OCI-LY1 (cell line): ENCODE measurements at regions not wholly inside any gene's neighbourhood (a gene's known extent, or its start where the extent isn't known, plus 50 kb on each side); places are given as distances from the start of the nearest gene placed in this dataset.

Experiments
- H2AFZ ChIP-seq: fragments of 200-600 bp; sonication (generic), shearing (Covaris generic); 2 replicates; pipeline ENCODE4 v1.6.0; 2014; ENCODE audit warnings: antibody characterized with exemption, mild to moderate bottlenecking, low read length
- H3F3A ChIP-seq: fragments of 200-600 bp; sonication (generic), shearing (Covaris generic); 2 replicates; pipeline ENCODE4 v1.6.0; 2014; ENCODE audit warnings: mild to moderate bottlenecking, antibody characterized with exemption, low read length, moderate library complexity; ENCODE audit not compliant: insufficient read depth
- H3K27ac ChIP-seq: fragments of 200-600 bp; sonication (generic); 2 replicates; pipeline ENCODE4 v1.5.1; 2014; ENCODE audit warnings: low read length, mixed run types, mild to moderate bottlenecking, low read depth; ENCODE audit not compliant: poor library complexity, severe bottlenecking
- H3K27me3 ChIP-seq: fragments of 200-600 bp; sonication (generic); 2 replicates; pipeline ENCODE4 v1.6.0; 2014; ENCODE audit warnings: antibody characterized with exemption, mild to moderate bottlenecking, low read length, moderate library complexity; ENCODE audit not compliant: insufficient read depth
- H3K36me3 ChIP-seq: fragments of 200-600 bp; sonication (generic); 2 replicates; pipeline ENCODE4 v1.6.1; 2014; ENCODE audit warnings: mild to moderate bottlenecking, antibody characterized with exemption, low read length, moderate library complexity, mixed read lengths; ENCODE audit not compliant: insufficient read depth
- H3K4me1 ChIP-seq: fragments of 200-600 bp; sonication (generic); 2 replicates; pipeline ENCODE4 v1.5.1; 2014; ENCODE audit warnings: mild to moderate bottlenecking, low read length, moderate library complexity; ENCODE audit not compliant: insufficient read depth, severe bottlenecking
- H3K4me2 ChIP-seq: fragments of 200-600 bp; sonication (generic), shearing (Covaris generic); 2 replicates; pipeline ENCODE4 v1.6.1; 2014; ENCODE audit warnings: low read length
- H3K4me3 ChIP-seq: fragments of 200-600 bp; sonication (generic); 2 replicates; pipeline ENCODE4 v1.5.1; 2014; ENCODE audit warnings: low read length, low read depth, mild to moderate bottlenecking, mixed read lengths; ENCODE audit not compliant: poor library complexity, severe bottlenecking
- H3K79me2 ChIP-seq: fragments of 200-600 bp; shearing (Covaris generic); 2 replicates; pipeline ENCODE4 v1.6.1; 2016; ENCODE audit warnings: mixed run types, low read length, mixed read lengths; ENCODE audit not compliant: insufficient read depth
- H3K9ac ChIP-seq: fragments of 200-600 bp; sonication (generic), shearing (Covaris generic); 2 replicates; pipeline ENCODE4 v1.6.1; 2014; ENCODE audit warnings: mild to moderate bottlenecking, low read length, mixed read lengths
- H3K9me2 ChIP-seq: fragments of 200-600 bp; sonication (generic), shearing (Covaris generic); 2 replicates; pipeline ENCODE4 v1.6.1; 2014; ENCODE audit warnings: low read depth, mild to moderate bottlenecking, low read length, mixed read lengths
- H3K9me3 ChIP-seq: fragments of 200-600 bp; shearing (Covaris generic); 2 replicates; pipeline ENCODE4 v1.6.1; 2014; ENCODE audit warnings: low read length, mixed read lengths
- H4K20me1 ChIP-seq: fragments of 200-600 bp; sonication (generic), shearing (Covaris generic); 2 replicates; pipeline ENCODE4 v1.6.0; 2016; ENCODE audit warnings: mild to moderate bottlenecking, low read length; ENCODE audit not compliant: insufficient read depth
- EZH2 ChIP-seq: fragments of 200-600 bp; sonication (generic), shearing (Covaris generic); IDR thresholded peaks from 2 replicates; pipeline ENCODE4 v1.8.0; 2017; ENCODE audit warnings: borderline replicate concordance, mixed run types, mild to moderate bottlenecking, antibody characterized with exemption, low read length, moderate library complexity, mixed read lengths
- TF ChIP-seq, protein P1 (sequence below): fragments of 200-600 bp; sonication (generic), shearing (Covaris generic); IDR thresholded peaks from 2 replicates; pipeline ENCODE4 v1.5.1; 2017; ENCODE audit warnings: mild to moderate bottlenecking, antibody characterized with exemption, low read length, moderate library complexity, mixed read lengths

DNA sequence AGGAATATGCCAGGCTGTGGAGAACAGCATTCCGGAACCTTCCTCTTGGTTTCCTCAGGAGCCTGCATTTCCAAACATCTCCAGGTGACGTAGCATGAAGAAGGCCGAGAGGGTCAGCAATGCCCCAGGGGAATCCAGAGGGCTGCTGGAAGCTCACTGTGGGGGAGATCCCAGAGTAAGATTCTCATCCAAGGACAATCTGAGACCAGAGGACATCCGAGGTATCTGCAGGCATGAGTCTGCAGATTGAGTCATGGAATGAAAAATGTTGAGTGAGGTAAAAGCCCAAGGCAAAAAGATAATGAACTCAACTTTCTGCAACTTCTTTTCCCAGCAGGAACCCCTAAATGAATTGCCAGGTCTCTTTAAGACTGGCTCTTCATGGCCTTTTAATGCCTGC is 73.5 kb downstream of the KIF4B start:
- no peak overlapping the region for H3K9ac ChIP-seq
- no peak overlapping the region for H3K4me2 ChIP-seq
- no peaks in the 10 kb centered on the region for H3K27me3 ChIP-seq
- H3K4me1 ChIP-seq, result no peaks in the 10 kb centered on the region
- no peak overlapping the region for H2AFZ ChIP-seq
- no peak overlapping the region for H3K27ac ChIP-seq
- no peaks in the 10 kb centered on the region for H3K79me2 ChIP-seq
- H3K9me3 ChIP-seq, result no peaks in the 10 kb centered on the region
- TF ChIP-seq, protein P1, sequence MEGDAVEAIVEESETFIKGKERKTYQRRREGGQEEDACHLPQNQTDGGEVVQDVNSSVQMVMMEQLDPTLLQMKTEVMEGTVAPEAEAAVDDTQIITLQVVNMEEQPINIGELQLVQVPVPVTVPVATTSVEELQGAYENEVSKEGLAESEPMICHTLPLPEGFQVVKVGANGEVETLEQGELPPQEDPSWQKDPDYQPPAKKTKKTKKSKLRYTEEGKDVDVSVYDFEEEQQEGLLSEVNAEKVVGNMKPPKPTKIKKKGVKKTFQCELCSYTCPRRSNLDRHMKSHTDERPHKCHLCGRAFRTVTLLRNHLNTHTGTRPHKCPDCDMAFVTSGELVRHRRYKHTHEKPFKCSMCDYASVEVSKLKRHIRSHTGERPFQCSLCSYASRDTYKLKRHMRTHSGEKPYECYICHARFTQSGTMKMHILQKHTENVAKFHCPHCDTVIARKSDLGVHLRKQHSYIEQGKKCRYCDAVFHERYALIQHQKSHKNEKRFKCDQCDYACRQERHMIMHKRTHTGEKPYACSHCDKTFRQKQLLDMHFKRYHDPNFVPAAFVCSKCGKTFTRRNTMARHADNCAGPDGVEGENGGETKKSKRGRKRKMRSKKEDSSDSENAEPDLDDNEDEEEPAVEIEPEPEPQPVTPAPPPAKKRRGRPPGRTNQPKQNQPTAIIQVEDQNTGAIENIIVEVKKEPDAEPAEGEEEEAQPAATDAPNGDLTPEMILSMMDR, result no peak
- no peak for TF ChIP-seq EZH2
- no peaks in the 10 kb centered on the region for H3K9me2 ChIP-seq
- H4K20me1 ChIP-seq, result no peaks in the 10 kb centered on the region
- no peaks in the 10 kb centered on the region for H3K36me3 ChIP-seq
- no peaks in the 10 kb centered on the region for H3F3A ChIP-seq
- H3K4me3 ChIP-seq, result no peak overlapping the region

DNA sequence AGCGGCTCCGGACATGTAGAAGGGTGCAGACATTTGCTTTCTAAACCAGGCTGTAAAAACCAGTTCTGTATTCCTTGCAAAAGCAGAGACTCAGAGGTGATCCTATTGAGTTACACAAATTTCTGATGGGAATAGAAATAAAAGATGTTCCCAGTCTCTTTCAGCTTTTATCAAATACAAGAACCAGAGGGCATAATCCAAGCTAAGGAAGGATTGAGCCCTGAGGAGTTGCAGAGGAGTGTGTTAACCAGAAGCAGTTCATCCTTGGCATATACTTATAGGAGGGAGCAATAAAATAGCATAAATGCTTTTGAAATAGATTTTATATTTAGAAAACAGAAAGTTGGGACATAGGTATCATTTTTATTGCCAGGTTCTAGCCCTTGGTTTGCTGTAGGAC is 75.3 kb downstream of the KIF4B start:
- no peak for TF ChIP-seq EZH2
- TF ChIP-seq, protein P1, result no peak
- no peaks in the 10 kb centered on the region for H3K9me3 ChIP-seq
- no peaks in the 10 kb centered on the region for H3K79me2 ChIP-seq
- H3K9ac ChIP-seq, result no peak overlapping the region
- H3K4me3 ChIP-seq, result no peak overlapping the region
- no peak overlapping the region for H2AFZ ChIP-seq
- no peak overlapping the region for H3K27ac ChIP-seq
- no peaks in the 10 kb centered on the region for H3F3A ChIP-seq
- H3K4me2 ChIP-seq, result no peak overlapping the region
- H4K20me1 ChIP-seq, result no peaks in the 10 kb centered on the region
- H3K36me3 ChIP-seq, result no peaks in the 10 kb centered on the region
- H3K27me3 ChIP-seq, result no peaks in the 10 kb centered on the region
- no peaks in the 10 kb centered on the region for H3K4me1 ChIP-seq
- no peaks in the 10 kb centered on the region for H3K9me2 ChIP-seq

DNA sequence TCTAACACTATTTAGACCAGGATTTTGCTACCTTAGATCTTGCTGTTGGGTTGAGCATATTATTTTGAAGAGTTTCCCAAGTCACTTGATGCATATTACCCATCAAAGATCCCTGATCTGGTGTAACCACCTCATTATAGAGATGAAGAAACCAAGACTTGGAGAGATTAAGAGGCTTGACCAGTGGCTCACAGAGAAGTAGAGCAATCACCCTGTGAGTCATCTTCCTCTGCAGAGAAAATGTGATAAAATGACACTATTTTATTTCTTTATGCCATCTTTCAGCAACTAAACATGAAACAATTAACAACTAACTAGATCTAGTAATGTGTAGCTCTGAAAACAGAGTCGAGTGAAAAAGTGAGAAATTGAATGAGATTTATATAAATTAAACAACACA is 76.1 kb downstream of the KIF4B start:
- Histone ChIP-seq H3K4me3 (no peak overlapping the region), H3K79me2 (no peaks in the 10 kb centered on the region), H3K4me1 (no peaks in the 10 kb centered on the region), H3K27ac (no peak overlapping the region), H2AFZ (no peak overlapping the region), H3K27me3 (no peaks in the 10 kb centered on the region), H3K9me3 (no peaks in the 10 kb centered on the region), H4K20me1 (no peaks in the 10 kb centered on the region), H3K4me2 (no peak overlapping the region), H3K9ac (no peak overlapping the region), H3K9me2 (no peaks in the 10 kb centered on the region), H3K36me3 (no peaks in the 10 kb centered on the region), H3F3A (no peaks in the 10 kb centered on the region)
- TF ChIP-seq EZH2, result no peak
- TF ChIP-seq, protein P1, result no peak
